IMR-90 (cell line): ENCODE measurements at regions not wholly inside any gene's neighbourhood (a gene's known extent, or its start where the extent isn't known, plus 50 kb on each side); places are given as distances from the start of the nearest gene placed in this dataset.

ENCODE experiments used
- ATAC-seq: fragments of 200-7000 bp; cut with Tn5 transposase; 2 replicates; pipeline ENCODE4 v1.9.1; 2020; ENCODE audit warnings: low read depth, mild to moderate bottlenecking, moderate library complexity
- BruUV-seq: library from RNA; stranded (reverse); fragments of 400-500 nt; replicated peaks from 2 replicates; lab custom pipeline; 2021; lab: Mats Ljungman, UMichigan
- CTCF ChIA-PET: fragments of 300-600 bp; formaldehyde crosslinking; extraction: SDS; loops from one replicate; lab custom pipeline; 2021; ENCODE audit warnings: antibody characterized with exemption; lab: Yijun Ruan, JAX
- POLR2A ChIA-PET: fragments of 300-600 bp; sonication (Branson Sonifier 250); formaldehyde crosslinking; loops from one replicate; lab custom pipeline; 2022; ENCODE audit warnings: antibody characterized with exemption; ENCODE audit not compliant: unreplicated experiment; lab: Charles Lee
- DNase-seq: peaks from one replicate; pipeline ENCODE4 v3.0.0; 2013
- H2AFZ ChIP-seq: replicated peaks from 2 replicates; pipeline ENCODE3; 2013; ENCODE audit warnings: low read length, mild to moderate bottlenecking; ENCODE audit not compliant: poor library complexity
- H2AK5ac ChIP-seq: 2 replicates; pipeline ENCODE4 v1.6.1; 2013; ENCODE audit warnings: low read depth, low read length, inconsistent platforms
- H2AK9ac ChIP-seq: replicated peaks from 2 replicates; pipeline ENCODE3; 2013; ENCODE audit warnings: mild to moderate bottlenecking, low read depth, low read length, moderate library complexity; ENCODE audit not compliant: poor library complexity
- H2BK120ac ChIP-seq: 2 replicates; pipeline ENCODE4 v1.6.1; 2013; ENCODE audit warnings: low read depth, low read length, inconsistent platforms
- H2BK15ac ChIP-seq: 3 replicates; pipeline ENCODE4 v1.6.1; 2013; ENCODE audit warnings: low read depth, low read length, inconsistent platforms
- H2BK20ac ChIP-seq: 2 replicates; pipeline ENCODE4 v1.6.1; 2013; ENCODE audit warnings: low read depth, mild to moderate bottlenecking, inconsistent platforms, low read length, moderate library complexity
- H2BK5ac ChIP-seq: 2 replicates; pipeline ENCODE4 v1.6.1; 2013; ENCODE audit warnings: mild to moderate bottlenecking, low read depth, low read length, inconsistent platforms; ENCODE audit not compliant: poor library complexity, severe bottlenecking
- H3K14ac ChIP-seq: replicated peaks from 2 replicates; pipeline ENCODE4 v1.6.1; 2013; ENCODE audit warnings: low read depth, low read length, inconsistent platforms
- H3K18ac ChIP-seq: 2 replicates; pipeline ENCODE4 v1.6.1; 2013; ENCODE audit warnings: low read depth, low read length, control low read depth
- H3K23ac ChIP-seq: 2 replicates; pipeline ENCODE4 v1.6.1; 2013; ENCODE audit warnings: low read depth, low read length, inconsistent platforms
- H3K27ac ChIP-seq: 2 replicates; pipeline ENCODE4 v1.5.1; 2013; ENCODE audit warnings: mild to moderate bottlenecking, control low read depth, low read length; ENCODE audit not compliant: insufficient read depth
- H3K27me3 ChIP-seq: 2 replicates; pipeline ENCODE4 v1.6.1; 2013; ENCODE audit warnings: low read length; ENCODE audit not compliant: control insufficient read depth, insufficient read depth
- H3K36me3 ChIP-seq: 2 replicates; pipeline ENCODE4 v1.6.1; 2013; ENCODE audit warnings: low read length, mixed read lengths; ENCODE audit not compliant: control insufficient read depth, insufficient read depth
- H3K4ac ChIP-seq: 2 replicates; pipeline ENCODE4 v1.6.1; 2013; ENCODE audit warnings: low read depth, low read length, inconsistent platforms
- H3K4me1 ChIP-seq: 2 replicates; pipeline ENCODE4 v1.6.1; 2013; ENCODE audit warnings: low read length, mixed read lengths; ENCODE audit not compliant: control insufficient read depth, insufficient read depth
- H3K4me2 ChIP-seq: 2 replicates; pipeline ENCODE4 v1.6.1; 2013; ENCODE audit warnings: low read depth, mild to moderate bottlenecking, control low read depth, low read length, moderate library complexity
- H3K4me3 ChIP-seq: 2 replicates; pipeline ENCODE4 v1.5.1; 2013; ENCODE audit warnings: low read depth, mild to moderate bottlenecking, control low read depth, low read length, moderate library complexity; ENCODE audit not compliant: insufficient read depth
- H3K56ac ChIP-seq: 2 replicates; pipeline ENCODE4 v1.6.1; 2013; ENCODE audit warnings: low read length, inconsistent platforms; ENCODE audit not compliant: insufficient read depth; ENCODE audit errors: extremely low read depth
- H3K79me1 ChIP-seq, 2 experiments: 2 replicates each; pipeline ENCODE4 v1.6.1; 2013; ENCODE audit warnings: low read length in 2 of 2, inconsistent platforms in 1 of 2, low read depth in 1 of 2
- H3K9ac ChIP-seq: 2 replicates; pipeline ENCODE4 v1.6.1; 2013; ENCODE audit warnings: low read depth, low read length, control low read depth
- H3K9me1 ChIP-seq: 2 replicates; pipeline ENCODE4 v1.6.1; 2013; ENCODE audit warnings: low read length, inconsistent platforms; ENCODE audit not compliant: insufficient read depth
- H3K9me3 ChIP-seq: 2 replicates; pipeline ENCODE4 v1.6.1; 2013; ENCODE audit warnings: low read length; ENCODE audit not compliant: control insufficient read depth, insufficient read depth
- H4K20me1 ChIP-seq: 2 replicates; pipeline ENCODE4 v1.6.1; 2013; ENCODE audit warnings: low read length, inconsistent platforms; ENCODE audit not compliant: insufficient read depth
- H4K5ac ChIP-seq: 2 replicates; pipeline ENCODE4 v1.6.1; 2013; ENCODE audit warnings: mild to moderate bottlenecking, low read depth, low read length, control low read depth
- H4K8ac ChIP-seq, 2 experiments: 2 replicates each; pipeline ENCODE4 v1.6.1; 2013; ENCODE audit warnings: low read depth in 2 of 2, low read length in 2 of 2, control low read depth in 1 of 2, inconsistent platforms in 1 of 2
- H4K91ac ChIP-seq: 2 replicates; pipeline ENCODE4 v1.6.1; 2013; ENCODE audit warnings: low read depth, low read length, inconsistent platforms; ENCODE audit not compliant: insufficient read depth
- MAFK ChIP-seq: IDR thresholded peaks from 2 replicates; pipeline ENCODE4 v1.6.1; 2012; ENCODE audit warnings: low read depth, low read length, improper control_type of control experiment
- MAZ ChIP-seq: IDR thresholded peaks from 2 replicates; pipeline ENCODE4 v1.6.1; 2012; ENCODE audit warnings: low read depth, mild to moderate bottlenecking, low read length, improper control_type of control experiment, moderate library complexity, borderline replicate concordance
- NFE2L2 ChIP-seq: fragments of 150-350 bp; IDR thresholded peaks from 2 replicates; pipeline ENCODE4 v1.6.1; 2016; ENCODE audit warnings: low read depth, mild to moderate bottlenecking, low read length
- RFX5 ChIP-seq: IDR thresholded peaks from 2 replicates; pipeline ENCODE4 v1.8.0; 2012; ENCODE audit warnings: low read depth, mild to moderate bottlenecking, low read length, moderate library complexity
- USF2 ChIP-seq: fragments of 150-350 bp; IDR thresholded peaks from 2 replicates; pipeline ENCODE4 v1.6.1; 2017; ENCODE audit warnings: mild to moderate bottlenecking, antibody characterized with exemption, low read length, low read depth
- WGBS, 2 experiments: methylation state at CpG; one replicate each; pipeline versions ENCODE4 v1.1.5 to v1.1.7; 2013; ENCODE audit warnings: missing lambda C conversion rate in 2 of 2; ENCODE audit not compliant: insufficient read length in 1 of 2; ENCODE audit errors: extremely low coverage in 2 of 2; 5-methylcytosine and 5-hydroxymethylcytosine counted together
- dilution Hi-C: fragments of 300-500 bp; cut with HindIII; formaldehyde crosslinking; loops from one replicate; pipeline ENCODE4 v1.14.3; 2018; ENCODE audit warnings: low sequenced_read_pairs; ENCODE audit not compliant: unreplicated experiment
- in situ Hi-C: fragments of 300-500 bp; cut with MboI; formaldehyde crosslinking; loops from 3 replicates; pipeline ENCODE4 v1.14.3; 2019; ENCODE audit warnings: low sequenced_read_pairs, inconsistent platforms, mixed read lengths
- intact Hi-C: fragments of 100-400 bp; cut with micrococcal nuclease; formaldehyde crosslinking; loops from 2 replicates; pipeline ENCODE4 v1.10.0; 2022

DNA sequence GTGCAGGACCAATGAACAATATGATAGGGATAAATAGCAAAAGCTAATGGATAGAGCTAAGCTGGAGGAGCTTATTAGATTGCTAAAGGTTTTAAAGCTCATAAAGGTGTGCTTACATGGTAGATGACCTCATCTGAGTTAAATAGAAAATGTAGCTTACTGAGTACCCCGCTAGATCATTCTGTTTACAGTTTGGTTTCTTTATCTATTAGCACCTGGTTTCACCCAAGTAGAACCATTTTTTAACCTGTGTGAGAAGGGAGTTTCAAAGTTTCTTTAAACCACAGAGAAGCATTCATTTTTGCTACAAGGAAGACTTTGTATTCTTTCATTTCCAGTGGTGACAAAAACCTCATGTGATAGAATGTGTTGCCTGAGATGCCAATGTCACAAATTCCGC lies 1778.0 kb downstream of the LRRC4C start:
- H2AK5ac ChIP-seq, result no peak overlapping the region
- no peak overlapping the region for H3K23ac ChIP-seq
- H3K56ac ChIP-seq, result no peak overlapping the region
- no peak overlapping the region for H2AK9ac ChIP-seq
- no peak for DNase-seq
- intact Hi-C loops (no loop called here), dilution Hi-C loops (no loop called here), in situ Hi-C loops (no loop called here)
- H3K27ac ChIP-seq, result no peak overlapping the region
- no peaks in the 10 kb centered on the region for H4K20me1 ChIP-seq
- no CpG with 5 or more reads among the region's 2 CpGs for WGBS, 2 experiments
- no peak overlapping the region for H3K4me2 ChIP-seq
- no peak overlapping the region for H3K14ac ChIP-seq
- no peaks in the 10 kb centered on the region for H3K36me3 ChIP-seq
- peaks cover 16% of the 10 kb centered on the region for H3K9me3 ChIP-seq
- no peak overlapping the region for H2BK120ac ChIP-seq
- H3K18ac ChIP-seq, result no peak overlapping the region
- no peaks in the 10 kb centered on the region for H3K9me1 ChIP-seq
- no peak for ATAC-seq
- H4K91ac ChIP-seq, result no peak overlapping the region
- no peak overlapping the region for H3K4ac ChIP-seq
- no peak overlapping the region for H2AFZ ChIP-seq
- no peak overlapping the region for H2BK5ac ChIP-seq
- no peak overlapping the region for H3K4me3 ChIP-seq
- H3K4me1 ChIP-seq, result no peaks in the 10 kb centered on the region
- BruUV-seq, result no TSS peak
- no peak overlapping the region for H4K5ac ChIP-seq
- H4K8ac ChIP-seq, result no peak overlapping the region
- H2BK15ac ChIP-seq, result no peak overlapping the region
- ChIA-PET CTCF (no interaction called here), POLR2A (no interaction called here)
- no peaks in the 10 kb centered on the region for H3K79me1 ChIP-seq
- no peaks in the 10 kb centered on the region for H3K27me3 ChIP-seq
- TF ChIP-seq MAZ, result no peak
- no peak for TF ChIP-seq NFE2L2
- TF ChIP-seq USF2, result no peak
- TF ChIP-seq MAFK, result no peak
- no peak for TF ChIP-seq RFX5
- H3K9ac ChIP-seq, result no peak overlapping the region
- H2BK20ac ChIP-seq, result no peak overlapping the region
